GM18907 (cell line): ENCODE measurements at regions not wholly inside any gene's neighbourhood (a gene's known extent, or its start where the extent isn't known, plus 50 kb on each side); places are given as distances from the start of the nearest gene placed in this dataset.
"Not testable (repeated sequence)": the region's sequence is repeated elsewhere in the genome, so short reads cannot be mapped to it uniquely, and the experiment has no call there.

Source experiments
- ATAC-seq: cut with Tn5 transposase; IDR thresholded peaks from one replicate; pipeline ENCODE4 v1.9.1; 2021; ENCODE audit warnings: mild to moderate bottlenecking, moderate library complexity; ENCODE audit not compliant: unreplicated experiment

DNA sequence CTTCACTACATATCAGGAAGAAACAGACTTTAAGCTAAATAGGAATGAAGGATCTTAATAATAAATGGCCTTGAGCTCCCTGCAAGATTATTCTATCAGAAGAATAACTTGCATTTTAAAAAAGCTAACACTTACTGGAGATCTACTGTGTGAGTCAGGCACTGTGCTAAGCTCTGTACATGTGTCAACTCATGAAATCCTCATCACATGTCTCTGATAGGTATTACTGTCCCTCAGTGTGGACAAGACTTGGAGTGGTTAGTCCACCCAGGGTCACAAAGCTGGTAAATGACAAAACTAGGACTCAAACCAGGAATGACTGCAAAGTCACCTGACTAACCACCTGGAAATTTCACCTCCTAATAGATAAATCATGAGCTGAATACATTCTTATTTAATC, 57.1 kb upstream of the KCTD7 start:
- ATAC-seq = no peak

DNA sequence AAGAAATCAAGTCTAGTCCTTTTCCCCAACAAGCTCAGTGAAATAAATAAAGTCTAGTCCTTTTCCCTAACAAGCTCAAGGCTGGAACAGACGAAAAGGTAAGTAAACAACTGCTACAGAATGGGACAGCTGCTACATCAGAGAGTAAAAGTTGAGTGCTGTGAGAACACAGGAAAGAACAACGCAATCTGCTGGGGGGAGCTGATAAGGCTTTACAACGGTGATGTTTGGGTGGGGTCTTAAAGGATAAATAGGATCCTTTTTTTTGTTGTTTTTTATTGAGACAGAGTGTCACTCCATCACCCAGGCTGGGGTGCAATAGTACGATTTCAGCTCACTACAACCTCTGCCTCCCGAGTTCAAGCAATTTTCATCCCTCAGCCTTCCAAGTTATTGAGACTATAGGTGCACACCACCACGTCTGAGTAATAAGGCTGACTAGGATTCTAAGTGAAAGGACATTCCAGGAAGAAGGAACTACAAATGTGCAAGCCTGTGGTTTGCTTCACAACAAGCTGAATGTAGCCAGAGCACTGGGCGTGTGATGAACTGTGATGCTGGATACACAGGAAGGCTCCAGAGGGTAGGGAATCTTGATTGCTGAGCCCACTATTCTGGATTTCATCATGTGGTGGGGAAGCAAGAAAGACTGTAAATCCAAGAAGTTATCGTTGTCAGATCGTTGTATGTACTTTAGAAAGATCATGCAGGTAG, 54.7 kb upstream of the KCTD7 start:
- not testable (repeated sequence) for ATAC-seq

DNA sequence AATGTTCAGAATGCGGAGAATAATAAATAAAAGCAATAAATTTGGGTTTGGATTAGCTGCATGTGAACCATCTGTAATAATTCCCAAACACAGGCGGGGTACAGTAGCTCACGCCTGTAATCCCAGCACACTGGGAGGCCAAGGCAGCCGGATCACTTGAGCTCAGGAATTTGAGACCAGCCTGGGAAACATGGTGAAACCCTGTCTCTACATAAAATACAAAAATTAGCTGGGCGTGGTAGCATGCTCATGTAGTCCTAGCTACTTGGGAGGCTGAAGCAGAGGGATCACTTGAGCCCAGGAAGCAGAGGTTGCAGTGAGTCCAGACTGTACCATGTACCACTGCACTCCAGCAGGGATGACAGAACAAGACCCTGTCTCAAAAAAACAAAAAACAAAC, 53.9 kb upstream of the KCTD7 start:
- not testable (repeated sequence) for ATAC-seq

DNA sequence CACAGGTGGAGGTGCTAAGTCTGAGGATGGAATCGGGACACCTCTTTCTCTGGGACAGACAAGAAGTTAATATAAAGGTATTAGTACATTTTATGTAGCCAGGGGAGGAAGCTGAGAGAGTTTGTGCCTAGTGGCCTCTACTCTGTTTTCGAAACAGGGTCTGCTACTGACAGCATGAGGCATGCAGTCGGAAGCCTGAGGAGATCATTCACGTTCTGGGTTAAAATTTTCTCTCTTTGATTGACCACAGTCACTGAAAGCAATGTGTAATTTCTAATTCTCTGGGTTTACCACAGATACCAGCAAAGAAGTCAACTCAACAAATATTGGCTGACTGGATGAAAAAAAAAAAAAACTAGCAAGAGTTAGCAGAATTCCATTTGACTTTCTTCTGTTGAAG, 53.3 kb upstream of the KCTD7 start:
- ATAC-seq = no peak

DNA sequence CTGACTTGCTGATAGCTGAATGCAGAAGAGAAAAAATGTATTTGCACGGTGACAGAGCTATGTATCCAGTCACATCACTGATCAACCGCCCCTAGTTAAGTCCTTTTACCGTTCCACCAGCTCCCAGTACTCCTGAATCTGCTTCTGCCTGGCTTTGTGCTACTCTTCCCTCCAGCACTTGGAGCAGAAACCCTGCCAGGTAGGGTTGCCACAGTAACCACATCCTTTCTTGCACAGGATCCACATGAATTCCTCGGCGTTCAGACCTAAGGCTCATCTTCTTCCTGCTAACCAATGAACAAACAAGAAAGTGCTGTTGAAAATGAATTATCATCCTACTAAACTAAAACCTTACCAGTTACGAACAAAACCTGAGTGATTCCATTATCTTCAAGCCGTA, 52.0 kb upstream of the KCTD7 start:
- ATAC-seq = no peak
